ENCODE measurements at regions not wholly inside any gene's neighbourhood (a gene's known extent, or its start where the extent isn't known, plus 50 kb on each side); places are given as distances from the start of the nearest gene placed in this dataset.

- no peaks in the 10 kb centered on the region for H3K27me3 Mint-ChIP-seq
- intact Hi-C loops (cut with micrococcal nuclease) = no loop called here
- POLR2A ChIA-PET = no interaction called here
- CTCF ChIA-PET = no interaction called here
- no peak for DNase-seq
- H3K27ac Mint-ChIP-seq = no peak overlapping the region
- H3K36me3 Mint-ChIP-seq (ENCODE audit: low read depth) = no peaks in the 10 kb centered on the region
- H3K4me1 Mint-ChIP-seq = no peaks in the 10 kb centered on the region
- TF ChIP-seq, protein P1, sequence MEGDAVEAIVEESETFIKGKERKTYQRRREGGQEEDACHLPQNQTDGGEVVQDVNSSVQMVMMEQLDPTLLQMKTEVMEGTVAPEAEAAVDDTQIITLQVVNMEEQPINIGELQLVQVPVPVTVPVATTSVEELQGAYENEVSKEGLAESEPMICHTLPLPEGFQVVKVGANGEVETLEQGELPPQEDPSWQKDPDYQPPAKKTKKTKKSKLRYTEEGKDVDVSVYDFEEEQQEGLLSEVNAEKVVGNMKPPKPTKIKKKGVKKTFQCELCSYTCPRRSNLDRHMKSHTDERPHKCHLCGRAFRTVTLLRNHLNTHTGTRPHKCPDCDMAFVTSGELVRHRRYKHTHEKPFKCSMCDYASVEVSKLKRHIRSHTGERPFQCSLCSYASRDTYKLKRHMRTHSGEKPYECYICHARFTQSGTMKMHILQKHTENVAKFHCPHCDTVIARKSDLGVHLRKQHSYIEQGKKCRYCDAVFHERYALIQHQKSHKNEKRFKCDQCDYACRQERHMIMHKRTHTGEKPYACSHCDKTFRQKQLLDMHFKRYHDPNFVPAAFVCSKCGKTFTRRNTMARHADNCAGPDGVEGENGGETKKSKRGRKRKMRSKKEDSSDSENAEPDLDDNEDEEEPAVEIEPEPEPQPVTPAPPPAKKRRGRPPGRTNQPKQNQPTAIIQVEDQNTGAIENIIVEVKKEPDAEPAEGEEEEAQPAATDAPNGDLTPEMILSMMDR (IDR thresholded peaks at IDR 0.05) = no peak
- no peak overlapping the region for H3K4me3 Mint-ChIP-seq
- ATAC-seq (ENCODE audit: low read depth) = no peak
- no peaks in the 10 kb centered on the region for H3K9me3 Mint-ChIP-seq
Observed at GRCh38 chr6:119514345-119514744, 164.8 kb upstream of the MAN1A1 start.

DNA sequence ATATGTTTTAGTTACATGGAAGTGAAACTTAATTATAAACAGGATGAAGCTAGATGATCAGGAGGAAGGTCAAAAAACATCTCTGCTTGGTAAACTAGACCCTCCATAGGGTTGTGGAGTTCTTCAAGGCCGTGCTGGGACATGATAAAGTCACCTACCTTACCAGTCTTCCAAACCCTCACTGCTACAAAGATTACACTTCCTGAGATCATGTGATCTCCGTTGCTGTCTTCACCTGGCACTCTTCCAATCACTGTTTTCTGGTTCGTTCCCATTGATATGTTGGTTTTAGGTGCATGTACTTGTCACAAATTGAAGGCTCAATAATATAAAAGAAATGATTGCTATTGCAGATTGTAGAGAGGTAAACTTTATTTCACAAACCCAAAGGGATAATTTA is 161.5 kb upstream of the MAN1A1 start:
- Mint-ChIP-seq H3K36me3 (ENCODE audit: low read depth) (no peaks in the 10 kb centered on the region), H3K4me3 (no peak overlapping the region), H3K27me3 (no peaks in the 10 kb centered on the region), H3K27ac (no peak overlapping the region), H3K9me3 (no peaks in the 10 kb centered on the region), H3K4me1 (no peaks in the 10 kb centered on the region)
- POLR2A ChIA-PET = no interaction called here
- TF ChIP-seq, protein P1 (IDR thresholded peaks at IDR 0.05) = no peak
- CTCF ChIA-PET = no interaction called here
- intact Hi-C loops (cut with micrococcal nuclease) = no loop called here
- ATAC-seq (ENCODE audit: low read depth) (no peak), DNase-seq (no peak)

- CTCF ChIA-PET = no interaction called here
Observed at GRCh38 chr6:119510246-119510645, 160.7 kb upstream of the MAN1A1 start.

GRCh38 chr6:119506631-119507174 is 157.1 kb upstream of the MAN1A1 start:
- Mint-ChIP-seq H3K4me3 (no peak overlapping the region), H3K27me3 (no peaks in the 10 kb centered on the region), H3K27ac (no peak overlapping the region), H3K9me3 (no peaks in the 10 kb centered on the region), H3K36me3 (ENCODE audit: low read depth) (no peaks in the 10 kb centered on the region), H3K4me1 (peaks cover 7% of the 10 kb centered on the region)
- intact Hi-C loops (cut with micrococcal nuclease) = no loop called here
- TF ChIP-seq, protein P1 (IDR thresholded peaks at IDR 0.05) = no peak
- DNase-seq = no peak
- ChIA-PET POLR2A (no interaction called here), CTCF (no interaction called here)
- ATAC-seq (ENCODE audit: low read depth) = no peak

More at GRCh38 chr6:119510246-119510645, 160.7 kb upstream of the MAN1A1 start:
- Mint-ChIP-seq H3K9me3 (no peaks in the 10 kb centered on the region), H3K4me3 (no peak overlapping the region), H3K4me1 (no peaks in the 10 kb centered on the region), H3K27ac (no peak overlapping the region), H3K27me3 (no peaks in the 10 kb centered on the region), H3K36me3 (ENCODE audit: low read depth) (no peaks in the 10 kb centered on the region)
- DNase-seq (no peak), ATAC-seq (ENCODE audit: low read depth) (no peak)
- intact Hi-C loops (cut with micrococcal nuclease) = no loop called here
- TF ChIP-seq, protein P1 (IDR thresholded peaks at IDR 0.05) = no peak
- POLR2A ChIA-PET = no interaction called here

- H3K27ac Mint-ChIP-seq = no peak overlapping the region
- intact Hi-C loops (cut with micrococcal nuclease) = no loop called here
- DNase-seq (no peak), ATAC-seq (ENCODE audit: low read depth) (no peak)
- H3K4me1 Mint-ChIP-seq = peaks cover 8% of the 10 kb centered on the region
- ChIA-PET POLR2A (no interaction called here), CTCF (no interaction called here)
- no peak overlapping the region for H3K4me3 Mint-ChIP-seq
- TF ChIP-seq, protein P1 (IDR thresholded peaks at IDR 0.05) = no peak
- no peaks in the 10 kb centered on the region for H3K36me3 Mint-ChIP-seq (ENCODE audit: low read depth)
- no peaks in the 10 kb centered on the region for H3K27me3 Mint-ChIP-seq
- H3K9me3 Mint-ChIP-seq = no peaks in the 10 kb centered on the region
Observed at GRCh38 chr6:119501798-119502483, 152.4 kb upstream of the MAN1A1 start.
